ENCODE measurements at regions not wholly inside any gene's neighbourhood (a gene's known extent, or its start where the extent isn't known, plus 50 kb on each side); places are given as distances from the start of the nearest gene placed in this dataset.
"Not testable (repeated sequence)": the region's sequence is repeated elsewhere in the genome, so short reads cannot be mapped to it uniquely, and the experiment has no call there.

DNA sequence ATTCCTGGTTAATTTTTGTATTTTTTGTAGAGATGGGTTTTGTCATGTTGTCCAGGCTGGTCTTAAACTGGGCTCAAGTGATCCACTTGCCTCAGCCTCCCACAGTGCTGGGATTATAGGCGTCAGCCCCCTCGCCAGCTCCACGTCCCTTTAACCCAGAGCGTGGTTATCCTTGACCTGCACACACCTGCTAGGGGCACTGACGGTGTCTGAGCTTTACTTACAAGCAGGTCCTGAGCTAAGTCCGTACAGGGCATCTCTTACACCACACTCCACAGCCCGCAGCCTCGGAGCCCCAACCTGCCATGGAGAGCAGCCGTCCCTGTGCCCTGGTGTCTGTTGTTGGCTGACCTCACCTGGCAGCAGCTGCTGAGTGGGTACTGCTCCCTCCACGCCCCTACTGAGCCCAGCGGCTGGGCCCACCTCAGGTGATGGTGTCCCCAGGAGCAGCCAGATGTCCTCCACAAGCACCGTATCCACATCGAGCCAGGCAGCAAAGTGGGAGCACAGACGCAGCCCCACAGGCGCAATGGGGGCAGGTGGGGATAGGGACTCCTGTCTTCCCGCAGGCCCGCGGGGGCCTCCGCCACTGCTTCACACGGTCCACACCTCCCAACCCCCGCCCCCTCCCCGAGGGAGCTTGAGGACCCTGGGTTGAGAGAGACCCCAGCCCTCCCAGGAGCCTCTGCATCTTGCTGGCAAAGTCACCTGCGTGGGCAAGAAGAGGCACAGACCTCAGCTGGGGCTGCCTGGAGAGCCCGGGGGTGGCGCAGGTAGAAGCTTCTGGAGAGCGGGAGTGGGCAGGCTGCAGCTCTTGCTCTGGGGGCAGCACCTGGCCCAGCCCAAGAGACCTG lies 325.4 kb upstream of the SFSWAP start:
- no peak for DNase-seq (ENCODE audit: low read depth in 4 of 4, low spot score in 2 of 4)

DNA sequence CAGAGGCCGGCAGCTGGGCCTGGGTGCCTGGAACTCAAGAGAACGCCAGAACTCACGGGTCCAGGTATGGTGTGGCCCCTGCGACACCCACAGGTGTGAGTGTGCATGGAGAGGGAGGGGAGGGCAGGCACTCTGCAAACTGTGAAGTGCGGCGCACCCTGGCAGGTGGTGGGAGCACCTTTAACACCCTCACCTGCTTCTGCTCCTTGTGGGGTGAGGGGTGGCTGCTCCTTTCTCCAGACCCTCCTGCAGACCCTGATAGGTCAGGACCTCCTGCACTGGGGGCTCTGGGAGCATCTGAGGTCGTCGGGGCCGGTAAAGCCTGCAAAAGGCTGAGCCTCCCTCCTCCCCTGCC lies 324.7 kb upstream of the SFSWAP start:
- DNase-seq (ENCODE audit: low read depth in 4 of 4, low spot score in 2 of 4) = no peak

DNA sequence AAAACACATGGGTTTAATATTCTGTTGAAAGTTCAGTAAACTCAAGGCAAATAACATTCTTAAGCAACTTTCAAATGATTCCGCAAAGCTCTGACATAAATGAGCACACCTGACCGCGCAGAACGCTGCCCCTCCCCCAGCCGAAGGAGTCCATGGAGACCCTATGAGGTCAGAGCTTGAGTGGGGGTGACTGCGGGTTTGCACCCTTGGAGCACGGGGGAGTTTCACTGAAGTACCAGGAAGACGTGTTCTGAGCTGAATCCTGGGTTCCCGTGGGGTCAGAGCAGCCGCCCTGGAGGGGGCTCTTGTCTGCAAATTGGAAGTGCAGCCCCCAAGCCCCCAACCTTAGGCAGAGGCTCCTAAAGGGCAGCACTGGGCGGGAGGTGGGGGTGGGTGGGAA lies 324.1 kb upstream of the SFSWAP start:
- DNase-seq (ENCODE audit: low read depth in 4 of 4, low spot score in 2 of 4) = no peak

DNA sequence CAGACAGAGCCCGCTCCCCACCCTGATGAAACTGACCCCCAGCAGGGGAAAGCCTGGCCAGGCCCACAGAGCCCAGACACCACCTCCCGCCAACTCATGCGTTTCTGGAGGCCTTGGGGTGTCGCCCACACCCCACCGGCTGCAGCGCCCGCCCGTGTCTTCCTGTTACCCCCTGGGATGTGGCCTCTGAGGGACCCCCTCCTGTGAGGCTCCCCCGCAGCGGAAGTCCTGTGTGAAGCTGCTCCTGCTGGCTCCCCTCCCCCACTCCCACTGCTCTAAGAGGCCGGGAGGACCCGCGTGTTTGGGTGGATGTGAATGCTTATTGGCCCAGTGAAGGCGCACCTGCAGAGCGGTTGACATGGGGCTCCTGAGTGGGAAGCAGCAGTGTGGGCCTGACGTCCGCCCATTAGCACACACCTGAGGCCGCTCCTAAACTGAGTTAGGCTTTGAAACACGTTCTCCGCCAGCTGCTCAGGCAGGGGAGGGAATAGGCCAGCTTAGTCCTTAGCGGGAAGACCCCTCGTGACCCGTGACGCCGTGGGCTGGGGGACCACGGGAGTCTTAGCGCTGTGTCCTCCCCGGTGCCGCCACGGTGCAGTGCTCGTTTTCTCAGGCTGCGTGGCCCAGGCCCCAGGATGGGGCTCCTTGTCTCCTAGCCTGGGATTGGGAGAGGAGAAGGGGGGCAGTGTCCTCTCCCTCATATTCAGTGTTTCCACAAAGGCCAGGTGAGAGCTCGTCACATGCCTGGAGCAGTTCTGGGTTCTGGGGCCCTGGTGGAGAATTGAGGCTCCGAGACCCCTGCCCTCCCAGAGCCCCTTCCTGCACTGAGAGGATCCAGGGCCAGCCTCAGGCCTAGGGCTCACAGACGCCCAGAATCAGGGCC lies 323.4 kb upstream of the SFSWAP start:
- no peak for DNase-seq (ENCODE audit: low read depth in 4 of 4, low spot score in 2 of 4)

DNA sequence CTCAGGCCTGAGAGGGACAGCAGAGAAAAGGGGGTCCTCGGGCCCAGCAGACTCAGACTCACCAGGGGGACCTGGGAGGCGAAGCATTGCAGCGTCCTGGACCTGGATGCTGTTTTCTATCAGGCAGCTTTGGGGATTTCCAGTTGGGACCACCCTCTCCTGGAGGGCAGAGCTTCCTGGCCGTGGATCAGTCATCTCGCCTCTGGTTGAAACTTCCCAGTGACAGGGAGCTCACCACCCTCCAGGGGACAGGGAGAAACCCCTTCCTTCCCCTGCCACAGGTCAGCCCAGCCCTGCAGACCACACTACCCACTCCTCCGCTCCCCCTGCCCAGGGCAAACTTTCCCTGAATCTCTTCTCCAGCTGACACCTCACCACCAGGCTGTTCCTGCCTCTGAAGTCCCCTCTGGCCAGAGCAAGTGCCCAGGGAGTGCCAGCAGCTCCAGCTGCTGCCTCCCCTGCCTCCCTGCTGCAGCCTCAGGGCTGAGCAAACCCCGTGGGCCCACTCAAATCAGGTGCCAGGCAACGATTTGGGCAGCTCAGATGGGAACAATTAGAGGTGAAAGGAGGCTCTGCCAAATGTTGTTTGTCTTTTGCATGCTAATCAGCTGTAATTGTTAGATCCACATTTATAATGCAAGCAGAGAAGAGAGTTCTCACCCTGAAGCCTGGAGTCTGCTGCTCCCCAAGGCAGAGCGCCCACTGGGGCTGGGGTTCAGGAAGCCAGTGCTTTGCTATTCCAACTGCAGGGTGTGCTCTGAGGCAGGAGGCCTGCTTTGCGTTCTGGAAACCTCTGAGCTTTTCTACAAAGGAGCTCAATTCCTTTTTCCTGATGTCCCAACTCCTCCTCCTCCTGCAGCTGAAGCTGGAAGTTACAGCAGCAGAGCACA lies 322.5 kb upstream of the SFSWAP start:
- DNase-seq (ENCODE audit: low read depth in 4 of 4, low spot score in 2 of 4) = not testable (repeated sequence)

DNA sequence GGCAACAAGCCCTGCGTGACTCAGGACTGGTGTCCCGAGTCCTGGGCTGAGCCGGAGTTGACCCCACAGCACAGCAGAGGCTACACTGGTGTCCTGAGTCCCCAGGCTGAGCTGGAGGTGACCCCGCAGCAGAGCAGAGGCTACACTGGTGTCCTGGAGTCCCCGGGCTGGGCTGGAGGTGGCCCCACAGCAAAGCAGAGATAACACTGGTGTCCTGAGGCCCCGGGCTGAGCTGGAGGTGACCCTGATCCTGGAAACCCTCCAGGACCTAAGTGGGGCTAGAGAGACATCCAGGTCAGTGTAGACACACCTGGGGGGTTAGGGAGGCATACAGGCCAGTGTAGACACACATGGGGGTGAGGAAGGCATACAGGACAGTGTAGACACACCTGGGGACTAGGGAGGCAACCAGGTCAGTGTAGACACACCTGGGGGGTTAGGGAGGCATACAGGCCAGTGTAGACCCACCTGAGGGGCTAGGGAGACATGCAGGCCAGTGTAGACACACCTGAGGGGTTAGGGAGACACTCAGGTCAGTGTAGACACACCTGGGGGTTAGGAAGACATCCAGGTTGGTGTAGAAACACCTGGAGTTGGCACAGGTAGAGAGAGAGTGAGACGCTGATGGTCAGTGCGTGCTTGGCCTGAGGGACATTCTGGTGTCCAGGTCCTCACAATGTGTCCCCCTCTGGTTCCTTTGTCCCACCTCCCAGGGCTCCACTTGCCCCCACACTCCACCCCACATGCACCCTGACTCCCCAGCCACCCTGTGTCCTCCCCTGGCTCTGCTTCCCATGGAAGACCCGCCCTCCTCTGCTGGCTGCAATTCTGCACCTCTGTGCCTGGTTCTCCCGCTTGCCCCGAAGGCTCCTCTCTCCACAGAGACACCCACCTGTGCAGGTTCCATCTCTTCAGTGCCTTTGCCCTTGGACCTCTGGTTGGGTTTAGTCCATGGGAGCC lies 321.6 kb upstream of the SFSWAP start:
- DNase-seq (ENCODE audit: low read depth in 4 of 4, low spot score in 2 of 4) = no peak

DNA sequence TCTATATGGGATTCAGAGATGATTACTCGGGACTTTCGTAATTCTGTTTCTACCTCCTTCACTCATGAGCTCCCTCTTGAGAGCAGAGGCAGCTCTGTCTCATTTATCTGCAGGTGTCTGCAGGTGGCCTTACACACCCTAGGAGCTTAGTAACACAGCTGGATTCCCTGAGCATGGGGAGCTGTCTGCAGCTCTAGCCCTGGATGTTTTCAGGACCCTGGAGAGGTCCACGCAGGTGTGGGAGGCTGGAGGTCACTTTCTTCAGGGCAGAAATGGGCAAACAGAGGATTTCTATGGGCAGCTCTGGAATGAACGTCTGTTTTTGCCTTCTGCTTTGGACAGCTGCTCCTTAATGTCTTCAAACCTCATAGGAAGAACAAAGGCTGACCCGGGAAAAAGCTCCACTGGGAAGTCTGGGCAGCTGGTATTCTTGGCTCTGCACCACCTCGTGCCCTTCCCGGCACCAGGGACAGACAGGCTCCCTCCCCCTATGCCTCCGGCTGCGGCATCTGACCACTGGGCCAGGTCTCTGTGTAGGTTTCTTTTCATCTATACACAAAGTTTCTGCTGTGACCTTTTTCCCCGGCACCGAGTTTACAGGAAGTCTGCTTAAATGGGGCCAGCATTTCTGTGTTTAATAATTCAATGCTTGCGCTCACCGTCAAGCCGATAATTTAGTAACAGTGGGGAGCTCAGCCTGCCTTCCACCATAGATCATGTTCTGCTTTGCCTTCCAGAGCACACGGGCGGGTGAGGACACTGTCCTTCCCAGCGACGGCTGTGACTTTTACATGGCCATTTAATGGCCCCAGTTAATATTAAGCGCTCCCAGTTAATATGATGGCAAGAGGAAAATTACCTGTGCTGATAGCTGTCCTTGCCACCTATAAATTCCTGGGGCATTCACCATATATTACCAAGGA lies 320.2 kb upstream of the SFSWAP start:
- peak; percentile 48 to 68 (median 58) for DNase-seq (ENCODE audit: low read depth in 4 of 4, low spot score in 2 of 4)

DNA sequence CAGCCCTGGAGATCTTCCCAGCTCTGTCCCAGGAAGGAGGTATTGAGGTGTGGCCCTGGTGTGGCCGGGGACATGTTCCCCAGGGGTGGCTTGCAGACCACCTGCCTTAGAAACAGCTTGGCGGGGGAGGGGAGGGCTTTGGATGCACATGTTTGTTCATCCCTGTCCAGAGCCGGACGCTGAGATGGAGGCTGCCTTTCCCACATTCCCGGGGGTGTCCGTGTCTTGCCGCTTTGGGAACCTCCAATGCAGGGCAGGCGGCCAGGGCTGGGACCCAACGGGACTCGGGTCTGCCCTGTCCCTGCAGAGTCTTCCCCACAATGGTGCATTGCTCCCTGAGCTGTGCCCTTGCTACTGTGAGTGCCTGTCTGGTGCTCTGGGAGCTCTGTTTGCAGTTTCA lies 319.5 kb upstream of the SFSWAP start:
- no peak for DNase-seq (ENCODE audit: low read depth in 4 of 4, low spot score in 2 of 4)

DNA sequence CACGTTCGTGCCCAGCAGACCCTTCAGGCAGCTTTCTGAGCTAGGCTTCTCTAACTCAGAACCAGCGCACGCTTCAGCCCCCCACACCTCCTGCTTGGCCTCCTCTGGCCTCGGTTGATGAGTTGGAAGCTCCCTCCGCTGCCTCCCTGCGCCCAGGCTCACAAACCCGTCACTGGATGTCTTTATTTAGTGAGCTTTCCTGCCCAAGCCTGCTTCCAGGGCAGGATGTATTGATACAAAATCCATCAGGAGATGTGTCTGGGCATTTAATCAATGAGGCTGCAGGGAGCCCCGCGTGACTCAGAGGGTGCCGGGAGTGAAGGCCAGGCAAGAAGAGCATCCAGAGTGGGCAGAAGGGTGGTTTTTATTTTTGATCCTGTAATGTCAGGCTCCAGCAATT lies 316.1 kb upstream of the SFSWAP start:
- not testable (repeated sequence) for DNase-seq (ENCODE audit: low read depth in 4 of 4, low spot score in 2 of 4)

DNA sequence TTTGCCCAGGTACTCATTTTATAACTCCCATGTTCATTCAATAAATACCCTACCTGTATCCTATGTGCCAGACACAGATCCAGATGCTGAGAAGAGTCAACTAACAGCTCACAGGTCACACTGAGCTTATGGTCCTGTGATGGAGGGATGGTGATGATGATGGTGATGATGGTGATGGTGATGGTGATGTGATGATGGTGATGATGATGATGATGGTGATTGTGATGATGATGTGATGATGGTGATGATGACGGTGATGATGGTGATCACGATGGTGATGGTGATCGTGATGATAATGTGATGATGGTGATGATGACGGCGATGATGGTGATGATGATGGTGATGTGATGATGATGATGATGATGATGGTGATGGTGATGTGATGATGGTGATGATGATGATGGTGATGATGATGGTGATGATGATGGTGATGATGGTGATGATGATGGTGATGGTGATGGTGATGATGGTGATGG lies 315.6 kb upstream of the SFSWAP start:
- DNase-seq (ENCODE audit: low read depth in 4 of 4, low spot score in 2 of 4) = not testable (repeated sequence)

DNA sequence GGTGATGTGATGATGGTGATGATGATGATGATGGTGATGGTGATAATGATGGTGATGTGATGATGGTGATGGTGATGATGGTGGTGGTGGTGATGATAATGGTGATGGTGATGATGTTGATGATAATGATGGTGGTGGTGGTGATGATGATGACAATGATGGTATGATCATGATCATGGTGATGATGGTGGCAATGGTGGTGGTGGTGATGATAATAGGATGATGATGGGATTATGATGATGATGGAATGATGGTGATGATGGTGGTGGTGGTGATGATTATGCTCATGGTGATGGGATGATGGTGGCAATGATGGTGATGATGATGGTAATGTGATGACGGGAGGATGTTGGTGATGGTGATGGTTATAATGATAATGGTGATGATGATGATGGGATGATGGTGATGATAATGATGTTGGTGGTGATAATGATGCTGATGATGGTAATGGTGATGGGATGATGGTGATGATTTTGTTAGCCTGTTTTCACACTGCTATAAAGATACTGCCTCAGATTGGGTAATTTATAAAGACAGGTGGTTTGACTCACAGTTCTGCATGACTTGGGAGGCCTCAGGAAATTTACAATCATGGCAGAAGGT lies 314.8 kb upstream of the SFSWAP start:
- no peak for DNase-seq (ENCODE audit: low read depth in 4 of 4, low spot score in 2 of 4)

DNA sequence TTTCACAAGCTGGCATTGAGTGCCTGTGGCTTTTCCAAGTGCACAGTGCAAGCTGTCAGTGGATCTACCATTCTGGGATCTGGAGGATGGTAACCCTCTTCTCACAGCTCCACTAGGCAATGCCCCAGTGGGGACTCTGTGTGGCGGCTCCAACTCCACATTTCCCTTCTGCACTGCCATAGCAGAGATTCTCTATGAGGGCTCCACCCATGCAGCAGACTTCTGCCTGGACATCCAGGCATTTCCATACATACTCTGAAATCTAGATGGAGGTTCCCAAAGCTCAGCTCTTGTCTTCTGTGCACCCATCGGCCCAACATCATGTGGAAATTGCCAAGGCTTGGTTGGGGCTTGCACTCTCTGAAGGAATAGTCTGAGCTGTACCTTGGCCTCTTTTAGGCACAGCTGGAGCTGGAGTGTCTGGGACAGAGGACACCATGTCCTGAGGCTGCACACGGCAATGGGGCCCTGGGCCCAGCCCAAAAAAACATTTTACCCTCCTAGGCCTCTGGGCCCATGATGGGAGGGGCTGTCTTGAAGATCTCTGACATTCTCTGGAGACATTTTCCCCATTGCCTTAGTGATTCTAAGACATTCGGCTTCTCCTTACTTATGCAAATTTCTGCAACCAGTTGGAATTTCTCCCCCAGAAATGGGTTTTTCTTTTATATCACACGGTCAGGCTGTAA lies 313.3 kb upstream of the SFSWAP start:
- DNase-seq (ENCODE audit: low read depth in 4 of 4, low spot score in 2 of 4) = no peak

DNA sequence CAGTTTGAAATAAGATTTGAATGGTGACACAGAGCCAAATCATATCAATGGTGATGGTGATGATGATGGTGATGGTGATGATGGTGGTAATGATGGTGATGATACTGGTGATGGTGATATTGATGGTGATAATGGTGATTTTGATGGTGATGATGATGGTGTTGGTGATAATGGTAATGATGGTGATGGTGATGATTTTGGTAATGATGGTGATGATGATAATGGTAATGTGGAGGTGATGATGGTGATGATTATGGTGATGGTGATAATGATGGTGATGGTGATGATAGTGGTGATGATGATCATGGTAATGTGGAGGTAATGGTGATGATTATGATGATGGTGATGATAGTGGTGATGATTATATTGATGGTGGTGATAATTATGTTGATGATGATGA lies 311.9 kb upstream of the SFSWAP start:
- no peak for DNase-seq (ENCODE audit: low read depth in 4 of 4, low spot score in 2 of 4)

DNA sequence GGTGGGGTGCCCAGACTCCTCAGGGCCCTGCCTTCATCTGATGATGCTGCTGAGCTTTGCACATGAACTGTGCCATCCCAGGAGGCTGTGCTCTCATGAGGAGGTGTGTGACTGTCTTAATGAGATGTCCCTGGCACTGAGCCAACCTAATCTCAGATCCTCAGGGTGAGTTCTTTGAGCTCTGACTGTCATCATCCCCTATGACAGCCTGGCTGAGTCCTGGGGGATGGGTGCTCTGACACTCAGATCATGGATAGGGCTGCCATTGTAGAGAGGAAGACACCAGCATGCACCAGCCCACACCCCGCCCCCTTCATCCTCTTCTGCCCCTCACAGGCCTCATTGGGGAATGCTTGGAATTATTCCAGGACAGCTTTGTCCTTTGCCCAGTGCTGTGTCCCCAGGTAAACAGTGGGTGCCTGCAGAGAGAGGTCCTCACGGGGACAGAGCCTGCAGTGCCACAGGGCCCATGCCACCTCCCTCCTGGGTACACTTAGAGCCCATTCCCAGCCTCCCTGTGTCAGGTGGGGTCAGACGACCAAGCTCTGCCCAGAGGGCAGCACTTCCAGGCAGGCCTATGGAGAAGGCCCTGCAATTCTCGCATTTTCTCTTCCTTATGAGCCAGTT lies 310.1 kb upstream of the SFSWAP start:
- DNase-seq (ENCODE audit: low read depth in 4 of 4, low spot score in 2 of 4) = not testable (repeated sequence)

DNA sequence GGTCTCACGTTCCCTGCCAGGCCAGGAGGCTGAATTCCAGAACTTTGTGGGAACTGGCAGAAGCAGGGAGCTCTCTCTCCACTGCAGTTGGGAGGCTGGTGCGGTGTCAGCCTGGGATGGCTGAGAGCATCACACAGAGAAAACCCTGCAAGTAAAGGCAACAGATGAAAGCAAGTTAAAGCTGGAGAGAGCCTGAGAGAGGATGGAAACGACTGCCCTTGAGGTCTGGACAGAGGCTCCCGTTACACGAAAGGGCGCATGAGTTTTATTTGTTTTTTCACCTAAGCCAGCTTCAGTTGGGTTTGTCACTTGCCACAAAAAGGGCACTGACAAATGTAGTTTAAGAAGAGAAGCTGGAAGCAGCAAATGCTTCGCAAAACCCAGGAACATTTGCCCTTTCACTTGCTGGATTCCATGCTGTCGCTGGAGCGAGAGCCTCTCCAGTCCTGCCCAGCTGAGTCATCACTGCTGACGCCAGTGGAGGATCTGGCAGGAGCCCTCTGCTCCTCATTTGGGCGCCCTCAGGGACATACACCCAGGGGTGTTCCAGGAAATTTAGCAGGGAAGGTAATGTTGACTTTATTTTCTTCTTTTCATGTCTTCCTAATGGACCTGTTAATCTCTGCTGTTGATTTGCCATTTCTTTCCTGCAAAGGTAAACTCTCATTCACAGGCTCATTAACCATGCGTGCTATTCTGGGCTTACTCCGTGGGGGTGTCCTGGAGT lies 308.8 kb upstream of the SFSWAP start:
- not testable (repeated sequence) for DNase-seq (ENCODE audit: low read depth in 4 of 4, low spot score in 2 of 4)

DNA sequence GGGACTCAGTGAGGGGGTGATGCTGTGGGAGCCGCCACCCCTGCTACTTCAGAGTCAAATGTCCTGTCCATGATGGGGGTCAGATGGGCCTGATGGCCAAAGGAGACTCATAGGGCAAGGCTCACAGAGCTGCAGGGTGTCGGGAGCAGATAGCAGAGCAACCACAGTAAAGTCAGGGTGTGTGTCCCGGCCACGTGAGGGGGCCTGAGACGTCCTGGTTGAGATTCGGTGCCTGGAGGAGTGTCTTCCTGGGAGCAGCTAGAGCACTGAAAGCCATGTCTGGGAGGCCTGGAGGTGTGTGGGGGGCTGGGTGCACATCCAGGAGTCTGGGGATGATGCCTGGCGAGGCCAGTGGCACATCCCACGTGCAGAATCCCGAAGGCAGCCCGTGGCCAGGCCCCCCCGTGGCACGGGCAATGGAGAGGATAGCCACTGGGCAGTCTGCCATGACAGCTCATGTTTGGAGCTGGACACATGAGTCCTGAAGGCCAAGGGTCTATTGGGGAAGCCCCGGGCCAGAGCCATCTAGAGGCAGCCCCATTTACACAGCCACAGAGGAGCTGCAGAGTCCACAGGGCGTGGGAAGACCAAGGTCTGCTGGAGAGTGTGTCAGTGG lies 308.0 kb upstream of the SFSWAP start:
- no peak for DNase-seq (ENCODE audit: low read depth in 4 of 4, low spot score in 2 of 4)
